IMR-90 (cell line): ENCODE measurements at regions not wholly inside any gene's neighbourhood (a gene's known extent, or its start where the extent isn't known, plus 50 kb on each side); places are given as distances from the start of the nearest gene placed in this dataset.

Experiments
- CTCF ChIP-seq: conservative IDR thresholded peaks from 2 replicates; pipeline ENCODE4 v1.5.1; 2012; ENCODE audit warnings: mild to moderate bottlenecking, low read depth, low read length, improper control_type of control experiment
- ELK1 ChIP-seq: fragments of 150-350 bp; IDR thresholded peaks from 2 replicates; pipeline ENCODE4 v1.6.1; 2016; ENCODE audit warnings: low read depth, mild to moderate bottlenecking, low read length, moderate library complexity, borderline replicate concordance
- FOS ChIP-seq: fragments of 150-350 bp; IDR thresholded peaks from 2 replicates; pipeline ENCODE4 v1.6.1; 2016; ENCODE audit warnings: low read depth, low read length
- POLR2A ChIP-seq: IDR thresholded peaks from 2 replicates; pipeline ENCODE4 v1.6.1; 2012; ENCODE audit warnings: mild to moderate bottlenecking, low read depth, low read length
- RAD21 ChIP-seq: IDR thresholded peaks from 2 replicates; pipeline ENCODE4 v1.6.1; 2012; ENCODE audit warnings: low read length, improper control_type of control experiment
- RFX5 ChIP-seq: IDR thresholded peaks from 2 replicates; pipeline ENCODE4 v1.8.0; 2012; ENCODE audit warnings: low read depth, mild to moderate bottlenecking, low read length, moderate library complexity
- SMC3 ChIP-seq: fragments of 150-350 bp; IDR thresholded peaks from 2 replicates; pipeline ENCODE4 v1.6.1; 2016; ENCODE audit warnings: low read depth, mild to moderate bottlenecking, antibody characterized with exemption, low read length, moderate library complexity

GRCh38 chrX:3520458-3520857, 174.0 kb upstream of the MXRA5 start:
- TF ChIP-seq CTCF (no peak), RAD21 (no peak), SMC3 (no peak), ELK1 (no peak), POLR2A (no peak), RFX5 (no peak), FOS (no peak)
